Raji (cell line): ENCODE measurements at regions not wholly inside any gene's neighbourhood (a gene's known extent, or its start where the extent isn't known, plus 50 kb on each side); places are given as distances from the start of the nearest gene placed in this dataset.

ENCODE experiments used
- POLR2A ChIP-seq: IDR thresholded peaks from 2 replicates; pipeline ENCODE4 v1.6.1; 2011; ENCODE audit warnings: low read depth, low read length, control low read depth; ENCODE audit not compliant: insufficient read depth

DNA sequence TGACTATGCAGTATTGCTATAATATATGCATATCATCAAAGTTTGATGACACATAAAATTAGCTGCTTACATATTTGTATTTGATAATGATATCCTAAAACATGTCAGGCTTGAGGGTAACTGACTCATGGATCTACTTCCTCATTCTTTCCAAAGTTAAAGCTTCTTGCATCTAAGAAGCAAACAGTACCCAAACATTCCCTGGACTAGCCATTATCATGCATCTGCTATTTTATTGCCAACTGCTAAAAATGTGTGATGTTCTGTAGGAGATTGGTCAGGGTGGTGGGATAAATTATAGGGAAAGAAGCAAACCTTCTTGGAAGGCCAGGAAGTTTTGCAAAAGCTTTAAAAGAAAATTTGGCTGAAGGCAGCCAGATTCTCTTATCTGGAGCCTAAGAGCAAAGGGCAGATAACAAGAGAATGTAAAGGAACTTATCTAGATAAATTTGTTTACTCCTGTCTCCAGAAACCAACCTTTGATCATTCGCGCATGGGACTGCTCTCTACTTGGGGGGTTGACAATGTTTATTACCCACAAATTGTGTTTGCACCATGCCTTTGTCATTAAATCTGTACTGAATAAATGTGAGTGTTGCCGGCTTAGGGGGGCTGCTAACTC lies 604.1 kb upstream of the TLE4 start:
- no peak for TF ChIP-seq POLR2A

DNA sequence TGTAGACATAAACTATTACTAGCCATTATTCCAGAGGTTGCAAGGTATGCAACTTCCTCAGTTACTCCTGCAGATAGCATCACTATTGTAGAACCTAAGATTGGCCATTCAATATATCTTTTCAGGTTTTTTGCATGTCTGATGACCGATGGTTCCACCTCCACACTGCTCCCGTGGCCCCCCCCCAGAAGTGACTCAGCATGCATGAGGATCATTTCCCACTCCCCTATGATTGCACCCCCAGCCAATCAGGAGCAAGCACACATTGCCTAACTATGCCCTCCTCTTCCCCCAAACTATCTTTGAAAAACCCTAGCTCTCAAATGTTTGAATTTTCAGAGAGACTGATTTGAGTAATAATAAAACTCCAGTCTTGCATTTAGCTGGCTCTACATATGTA lies 601.4 kb upstream of the TLE4 start:
- no peak for TF ChIP-seq POLR2A

DNA sequence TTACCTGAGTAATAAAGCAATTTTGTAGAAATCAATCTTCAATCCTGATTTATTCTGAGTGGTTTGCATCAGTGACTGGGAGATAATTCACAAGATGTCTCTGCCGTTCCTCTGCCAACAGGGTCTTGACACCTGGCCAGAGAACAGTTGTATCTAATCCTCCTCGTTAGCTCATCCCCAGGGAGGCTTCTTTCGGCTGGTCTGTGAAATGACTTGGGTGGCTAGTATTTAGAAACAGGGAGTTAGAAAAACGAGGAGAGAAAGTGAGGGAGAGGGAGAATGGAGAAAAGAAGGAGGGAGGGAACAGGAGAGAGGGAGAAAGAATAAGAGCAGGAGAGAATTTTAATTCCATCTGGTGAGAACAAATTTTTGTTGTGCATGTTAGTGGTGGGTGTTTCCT lies 600.2 kb upstream of the TLE4 start:
- TF ChIP-seq POLR2A: no peak

DNA sequence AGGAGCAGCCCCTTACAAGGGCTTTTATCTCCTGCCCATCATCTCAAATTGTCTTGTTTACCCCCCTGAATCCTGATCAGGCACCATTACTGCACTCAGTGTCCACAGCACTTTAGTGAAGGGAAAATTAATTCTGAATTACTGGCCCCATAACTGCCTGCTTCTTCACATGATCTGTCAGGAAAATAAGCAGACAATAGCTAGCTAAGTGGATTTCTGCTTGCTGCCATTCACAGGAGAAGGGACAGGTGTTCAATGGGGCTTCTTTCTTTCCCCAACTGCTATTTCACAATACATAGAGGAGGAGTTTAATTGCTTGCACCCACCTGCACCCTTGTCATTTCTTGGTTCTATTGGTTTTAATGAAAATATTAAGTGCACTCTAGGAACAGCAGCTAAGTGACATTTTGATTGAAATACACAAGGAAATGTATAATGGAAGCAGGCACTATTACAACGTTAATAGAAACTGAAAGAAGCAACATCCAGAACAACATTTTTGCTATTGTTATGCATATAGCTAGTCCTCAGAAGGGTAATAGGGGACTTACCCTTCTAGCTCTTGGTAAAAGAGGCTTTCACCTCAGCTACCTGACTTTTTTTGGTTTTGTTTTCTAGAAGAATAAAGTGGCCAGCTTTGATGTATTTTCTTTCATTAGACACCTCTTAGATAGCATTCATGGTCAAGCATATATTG lies 599.3 kb upstream of the TLE4 start:
- no peak for TF ChIP-seq POLR2A

DNA sequence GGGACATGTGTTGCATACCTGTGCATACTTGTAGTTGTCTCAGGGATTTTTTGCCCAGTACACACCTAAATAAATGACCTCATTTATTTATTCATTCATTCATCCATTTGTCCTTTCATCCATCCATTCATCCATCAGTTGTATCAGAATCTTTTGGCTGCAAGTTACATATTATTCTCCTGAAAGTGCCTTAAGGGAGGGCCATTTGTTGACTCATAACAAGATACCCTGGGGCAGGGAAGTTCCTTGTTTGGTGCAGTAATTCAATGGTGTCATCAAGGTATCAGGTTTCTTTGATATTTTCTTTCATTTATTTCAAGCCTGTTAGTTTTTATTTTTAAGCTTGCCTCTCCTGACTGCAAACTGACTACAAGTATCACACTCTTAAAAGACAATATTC lies 597.9 kb upstream of the TLE4 start:
- TF ChIP-seq POLR2A: no peak

DNA sequence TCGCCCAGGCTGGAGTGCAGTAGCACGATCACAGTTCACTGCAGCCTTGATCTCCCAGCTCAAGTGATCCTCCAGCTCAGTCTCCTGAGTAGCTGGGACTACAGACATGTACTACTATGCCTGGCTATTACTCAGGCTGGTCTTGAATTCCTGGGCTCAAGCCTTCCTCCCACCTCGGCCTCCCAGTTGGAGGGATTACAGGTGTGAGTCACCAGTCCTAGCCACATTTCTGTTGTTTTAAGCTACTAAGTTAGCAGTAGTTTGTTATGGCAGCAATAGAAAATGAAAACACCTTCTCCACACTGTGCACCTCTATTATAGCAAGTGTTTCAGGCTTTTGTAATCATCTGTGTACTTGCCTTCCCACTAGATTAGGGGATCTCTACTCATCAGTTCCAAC lies 588.9 kb upstream of the TLE4 start:
- TF ChIP-seq POLR2A: no peak

DNA sequence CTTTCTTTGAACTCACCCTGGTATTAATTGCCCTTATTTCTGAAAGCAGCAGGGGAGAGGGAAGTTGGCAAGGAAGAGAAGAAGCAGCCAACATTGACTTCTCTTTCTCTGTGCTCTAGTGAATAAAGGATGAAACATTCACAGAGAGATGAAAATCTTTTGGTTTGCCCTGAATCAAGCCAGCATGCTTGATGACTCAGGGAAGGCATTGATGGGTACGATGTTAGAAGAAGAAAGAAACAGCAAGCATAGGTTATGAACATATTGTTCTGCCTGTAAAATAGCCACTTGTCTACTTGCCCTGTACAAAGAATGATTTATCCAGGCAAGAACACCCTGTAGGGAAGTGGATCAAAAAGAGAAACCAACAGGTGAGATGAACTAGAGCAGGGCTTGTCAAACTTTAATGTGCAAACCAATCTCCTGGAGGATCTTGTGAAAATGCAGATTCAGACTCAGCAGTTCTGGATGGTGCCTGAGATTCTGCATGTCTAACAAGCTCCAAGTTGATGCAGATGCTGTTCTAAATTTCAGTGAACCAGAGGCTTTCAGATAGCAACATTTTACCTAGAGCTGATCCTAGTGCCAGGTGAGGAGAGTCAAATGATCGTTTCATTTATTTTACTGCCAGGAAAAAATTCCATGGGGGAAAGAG lies 586.6 kb upstream of the TLE4 start:
- TF ChIP-seq POLR2A: no peak

DNA sequence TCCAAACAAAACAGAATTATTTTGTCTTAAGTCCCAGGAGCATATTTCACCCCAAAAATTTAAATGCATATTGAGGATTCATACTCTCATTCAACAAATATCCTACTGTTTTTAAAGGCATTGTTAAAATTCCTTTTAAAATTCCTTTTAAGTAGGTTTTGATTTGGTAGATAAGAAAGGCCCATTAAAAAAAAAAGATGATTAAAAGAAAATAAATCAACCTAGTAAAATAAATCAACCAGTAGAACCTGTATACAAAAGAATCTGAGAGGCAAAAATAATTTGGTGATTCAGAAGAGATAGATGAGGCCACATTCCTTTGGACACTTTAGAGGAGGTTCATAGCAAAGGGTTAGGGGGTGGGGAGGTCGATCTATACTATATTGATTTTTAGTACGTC lies 585.3 kb upstream of the TLE4 start:
- no peak for TF ChIP-seq POLR2A

DNA sequence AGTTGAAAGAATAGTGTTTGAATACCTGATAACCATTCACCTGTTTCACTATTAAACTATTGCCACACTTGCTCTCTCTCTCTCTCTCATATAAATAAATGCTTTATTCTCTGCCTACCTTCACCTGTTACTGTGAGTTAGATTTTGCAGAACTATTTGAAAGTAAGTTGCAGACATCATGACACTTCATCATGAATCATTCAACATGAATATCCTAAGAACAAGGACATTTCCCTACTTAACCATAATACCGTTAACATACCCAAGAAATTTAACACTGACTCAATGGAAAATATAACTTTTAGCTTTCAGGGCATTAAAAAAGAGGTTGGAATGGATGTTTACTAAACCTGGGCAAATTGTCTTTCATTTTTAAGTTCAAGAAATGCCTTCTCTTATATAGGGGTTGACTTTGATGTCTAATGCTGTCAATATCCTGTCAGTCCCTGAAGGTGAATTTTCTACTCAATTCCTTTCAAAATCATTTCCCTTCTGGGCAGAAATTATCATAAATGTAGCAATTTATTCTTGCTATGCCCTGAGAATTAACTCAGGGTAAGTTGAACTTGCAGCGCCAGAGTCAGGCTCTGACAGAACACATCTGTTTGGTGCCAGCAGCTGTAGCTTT lies 582.6 kb upstream of the TLE4 start:
- no peak for TF ChIP-seq POLR2A

DNA sequence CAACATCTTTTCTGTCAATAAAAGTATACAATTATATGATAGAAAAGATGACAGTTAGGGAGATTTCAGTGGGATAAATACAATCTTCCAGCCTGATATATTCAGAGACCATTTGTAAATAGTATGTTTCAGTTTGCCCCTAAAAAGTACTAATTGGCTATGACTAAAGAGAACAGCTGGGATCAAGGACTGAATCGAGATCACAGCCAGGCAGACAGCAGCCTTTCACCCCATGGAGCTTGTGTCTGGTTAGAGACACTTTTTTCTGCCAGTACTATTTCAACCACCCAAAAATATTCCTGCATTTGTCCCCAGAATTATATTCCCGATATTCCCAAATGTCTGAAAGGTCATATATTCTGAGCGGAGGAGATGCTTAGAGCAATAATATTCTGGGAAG lies 577.3 kb upstream of the TLE4 start:
- no peak for TF ChIP-seq POLR2A

DNA sequence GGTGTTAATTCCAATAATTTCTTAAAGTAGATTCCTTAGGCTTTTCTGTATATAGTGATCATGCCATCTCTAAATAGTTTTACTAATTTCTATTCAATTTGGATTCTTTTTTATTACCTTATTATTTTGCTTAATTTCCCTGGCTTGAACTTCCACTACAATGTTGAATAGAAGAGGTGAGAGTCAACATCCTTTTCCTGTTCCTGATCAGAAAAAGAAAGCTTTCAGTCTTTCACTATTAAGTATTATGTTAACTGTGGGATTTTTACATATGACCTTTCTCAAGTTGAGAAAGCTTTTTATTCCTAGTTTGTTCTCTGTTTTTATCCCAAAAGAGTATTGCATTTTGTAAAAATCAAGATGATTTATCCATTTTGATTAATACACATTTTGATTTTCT lies 574.5 kb upstream of the TLE4 start:
- no peak for TF ChIP-seq POLR2A

DNA sequence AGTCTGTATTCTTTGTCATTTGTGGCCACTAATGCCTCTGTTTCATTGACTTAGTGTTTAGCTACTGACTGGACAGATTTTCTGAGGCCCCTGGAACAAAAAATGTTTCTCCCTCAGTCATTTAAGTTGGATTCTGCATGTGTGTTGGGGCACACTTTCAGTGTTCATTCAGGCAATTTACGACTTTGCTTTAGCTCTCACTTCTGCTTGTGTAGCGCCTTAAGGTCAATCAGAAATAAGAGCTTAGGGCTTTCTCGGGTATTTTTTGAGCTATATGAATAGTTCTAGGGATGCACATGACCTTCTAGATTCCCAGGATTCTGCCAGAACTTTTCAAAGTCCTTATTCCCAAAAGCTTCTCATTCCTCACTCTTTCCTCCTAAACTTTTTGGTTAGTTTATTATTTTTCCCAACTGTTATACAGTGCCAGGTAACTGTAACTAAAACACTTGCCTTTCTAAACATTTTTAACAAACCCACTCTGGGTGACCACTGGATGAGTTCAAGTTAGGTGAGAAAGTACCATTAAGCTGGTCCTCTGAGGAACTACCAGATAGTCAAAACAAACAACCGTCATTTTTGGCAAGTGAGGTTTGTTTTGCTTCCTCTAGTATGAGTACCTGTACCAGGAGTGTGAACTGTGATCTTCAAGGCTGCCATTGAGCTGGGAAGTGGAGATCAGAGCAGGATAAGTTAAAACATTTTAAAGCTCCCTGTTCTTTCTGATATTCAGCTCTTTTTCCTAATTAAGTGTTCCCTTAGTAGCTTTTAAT lies 571.3 kb upstream of the TLE4 start:
- no peak for TF ChIP-seq POLR2A

DNA sequence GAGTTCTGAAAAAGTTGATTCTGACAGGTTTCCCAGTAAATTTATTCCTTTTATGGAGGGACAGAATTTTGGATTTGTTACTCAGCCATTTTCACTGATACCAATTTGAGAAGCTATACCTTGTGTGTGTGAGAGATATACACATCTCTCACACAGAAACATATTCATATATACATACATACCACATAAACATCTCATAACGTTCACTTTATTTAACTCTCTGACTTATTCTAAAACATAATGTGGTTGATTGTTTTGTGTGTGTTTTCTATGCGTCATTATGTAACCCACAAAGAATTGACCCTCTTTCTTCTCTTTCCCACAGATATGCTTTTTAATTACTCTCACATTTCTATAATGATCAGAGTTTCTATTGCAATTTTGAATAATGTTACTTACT lies 570.8 kb upstream of the TLE4 start:
- no peak for TF ChIP-seq POLR2A

DNA sequence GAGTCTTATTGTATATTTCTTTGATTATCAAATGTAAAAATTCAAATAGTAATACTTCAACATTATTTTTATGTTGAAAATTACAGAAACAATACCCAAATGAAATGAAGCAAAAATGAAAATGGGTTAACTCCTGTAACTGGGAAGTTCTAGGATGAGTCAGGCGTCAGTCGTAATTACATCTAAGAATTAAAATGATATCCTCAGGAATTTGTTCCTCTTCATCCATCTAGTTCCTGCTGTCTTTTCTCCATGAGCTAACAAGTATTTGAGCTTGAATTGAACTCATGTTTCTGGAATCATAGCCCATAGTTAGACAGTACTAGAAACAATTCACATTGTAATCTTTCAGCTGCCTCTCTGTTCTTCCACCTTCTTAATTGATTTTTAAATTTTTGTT lies 568.3 kb upstream of the TLE4 start:
- TF ChIP-seq POLR2A: no peak

DNA sequence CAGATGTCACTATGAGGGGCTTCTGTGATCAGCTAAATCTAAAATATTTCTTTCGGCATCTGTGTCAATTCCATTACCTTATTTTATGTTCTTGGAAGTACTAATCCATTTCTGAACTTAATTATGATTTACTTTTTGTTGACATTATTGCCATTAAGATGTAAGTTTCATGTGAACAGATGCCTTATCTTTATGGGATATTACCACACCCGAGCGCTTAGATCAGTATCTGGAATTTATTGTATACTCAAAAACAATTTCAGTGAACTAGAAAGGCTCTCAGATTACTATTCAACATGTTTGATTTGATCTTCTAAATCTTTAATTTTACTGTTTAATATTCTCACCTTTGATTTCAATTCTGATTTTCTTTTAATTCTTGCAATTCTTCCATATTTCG lies 567.7 kb upstream of the TLE4 start:
- TF ChIP-seq POLR2A: no peak
